Left kidney (tissue), 1 donor: ENCODE measurements at regions not wholly inside any gene's neighbourhood (a gene's known extent, or its start where the extent isn't known, plus 50 kb on each side); places are given as distances from the start of the nearest gene placed in this dataset.
"Not testable (repeated sequence)": the region's sequence is repeated elsewhere in the genome, so short reads cannot be mapped to it uniquely, and the experiment has no call there.

Experiments
- DNase-seq: peaks from one replicate; pipeline ENCODE4 v3.0.0-alpha.2; 2013

- DNase-seq, result no peak
Measured at GRCh38 chr10:10734356-10735064, 283.2 kb upstream of the CELF2 start.

- DNase-seq, result no peak
Measured at GRCh38 chr10:10745291-10745690, 272.4 kb upstream of the CELF2 start.

GRCh38 chr10:10755490-10755889, 262.2 kb upstream of the CELF2 start:
- no peak for DNase-seq

DNA sequence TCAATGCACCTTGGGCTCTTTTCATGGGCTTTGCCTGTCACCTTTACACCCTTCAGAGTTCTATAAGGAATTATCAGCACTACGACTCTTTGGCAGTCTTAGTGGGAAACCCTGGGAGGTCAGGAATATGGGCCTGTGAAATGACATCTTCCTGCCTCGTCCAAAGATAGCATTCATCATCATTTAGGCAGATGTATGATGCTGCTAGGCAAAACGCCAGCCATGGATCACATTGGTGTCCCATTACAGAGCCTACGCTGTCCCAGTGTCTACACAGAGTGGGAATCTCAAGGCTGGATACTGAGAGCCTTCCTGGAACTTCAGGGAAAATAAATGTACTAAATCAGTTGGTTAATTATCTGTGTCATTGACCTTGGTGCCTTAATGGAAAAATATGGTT, 259.4 kb upstream of the CELF2 start:
- DNase-seq, result no peak

DNA sequence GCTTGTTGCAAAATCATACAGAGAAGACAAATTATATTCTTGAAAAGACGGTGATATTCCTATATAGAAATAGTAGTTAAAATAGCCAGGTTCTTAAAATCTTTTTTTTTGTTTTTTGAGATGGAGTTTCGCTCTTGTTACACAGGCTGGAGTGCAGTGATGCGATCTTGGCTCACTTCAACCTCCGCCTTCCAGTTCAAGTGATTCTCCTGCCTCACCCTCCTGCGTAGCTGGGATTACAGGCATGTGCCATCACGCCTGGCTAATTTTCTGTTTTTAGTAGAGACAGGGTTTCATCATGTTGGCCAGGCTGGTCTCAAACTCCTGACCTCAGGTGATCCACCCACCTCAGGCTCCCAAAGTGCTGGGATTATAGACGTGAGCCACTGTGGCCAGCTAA, 257.9 kb upstream of the CELF2 start:
- DNase-seq, result not testable (repeated sequence)

DNA sequence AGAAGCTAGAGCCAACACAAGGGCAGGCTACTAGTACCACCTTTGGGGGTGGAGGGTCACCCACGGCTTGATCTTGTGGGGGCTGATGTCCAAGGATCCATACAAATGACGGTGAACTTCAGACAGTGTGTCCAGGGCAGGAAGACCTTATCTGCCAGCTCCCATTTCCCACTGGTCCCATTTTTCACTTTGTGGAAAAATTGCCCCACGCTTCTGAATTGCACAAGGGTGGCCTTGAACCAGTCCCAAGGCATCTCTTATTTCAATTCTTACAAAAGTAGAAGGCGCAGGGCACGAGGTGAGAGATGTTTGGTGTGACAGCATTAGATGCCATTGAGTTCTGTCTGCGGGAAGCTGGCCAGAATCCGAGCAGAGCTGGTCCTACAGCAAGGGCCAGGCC, 252.7 kb upstream of the CELF2 start:
- no peak for DNase-seq

- no peak for DNase-seq
Measured at GRCh38 chr10:10772411-10772810, 245.3 kb upstream of the CELF2 start.

DNA sequence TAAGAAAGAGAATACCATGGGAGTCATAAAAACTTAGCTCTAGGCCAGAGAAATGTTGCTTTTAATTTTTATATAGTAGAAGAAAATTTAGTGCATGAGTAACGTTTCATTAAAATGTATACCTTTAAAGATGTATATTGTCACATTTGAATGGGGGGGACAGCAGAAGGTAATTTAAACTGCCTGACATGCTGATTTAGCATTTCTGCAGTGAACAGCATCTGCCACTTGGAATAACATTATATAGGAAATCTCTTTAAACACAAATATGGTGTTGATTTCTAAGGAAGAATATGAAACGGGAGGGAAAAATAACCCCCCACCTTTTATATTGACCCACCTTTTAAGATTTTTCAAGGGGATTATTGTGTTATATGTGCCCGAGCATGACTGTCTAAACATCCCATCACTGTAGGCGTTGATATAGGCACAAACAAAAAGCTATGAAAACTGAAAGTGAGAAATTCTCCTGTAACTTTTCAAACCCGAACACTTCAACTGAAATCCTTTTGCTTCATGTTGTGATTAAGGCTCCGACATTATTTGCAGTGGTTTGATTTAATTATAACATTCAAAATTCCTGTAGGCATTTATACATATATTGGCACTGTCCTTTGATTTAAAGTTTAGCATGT, 244.7 kb upstream of the CELF2 start:
- no peak for DNase-seq

DNA sequence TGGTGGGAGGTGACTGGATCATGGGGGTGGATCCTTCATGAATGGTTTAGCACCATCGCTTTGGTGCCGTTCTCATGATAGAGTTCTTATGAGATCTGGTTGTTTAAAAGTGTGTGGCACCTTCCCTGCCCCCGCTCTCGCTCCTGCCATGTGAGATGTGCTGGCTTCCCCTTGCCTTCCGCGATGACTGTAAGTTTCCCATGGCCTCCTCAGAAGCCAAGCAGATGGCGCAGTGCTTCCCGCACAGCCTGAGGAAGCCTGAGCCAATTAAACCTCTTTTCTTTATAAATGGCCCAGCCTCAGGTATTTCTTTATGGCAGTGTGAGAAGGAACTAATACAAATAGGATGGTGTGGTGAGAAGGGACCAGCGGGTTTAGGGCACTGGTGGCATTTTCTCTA, 243.3 kb upstream of the CELF2 start:
- no peak for DNase-seq

DNA sequence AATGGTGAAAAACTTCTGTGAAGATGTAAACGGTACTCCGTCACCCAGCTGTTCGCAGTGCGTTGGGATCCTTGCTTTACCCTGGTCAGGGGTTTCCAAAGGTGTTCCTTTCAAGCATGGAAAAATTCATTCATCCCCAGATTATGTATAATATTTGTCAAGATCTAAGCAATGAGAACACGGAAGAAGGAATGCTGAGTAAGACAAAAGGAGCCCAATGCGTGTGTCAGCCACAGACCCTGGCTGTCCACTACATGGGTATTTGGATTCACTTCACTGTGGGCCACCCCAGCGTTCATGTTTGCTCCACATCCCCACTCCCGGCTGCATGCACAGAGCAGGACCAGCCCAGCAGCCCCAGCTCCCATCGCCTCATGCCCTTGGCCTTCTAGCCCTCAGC, 241.3 kb upstream of the CELF2 start:
- no peak for DNase-seq

DNA sequence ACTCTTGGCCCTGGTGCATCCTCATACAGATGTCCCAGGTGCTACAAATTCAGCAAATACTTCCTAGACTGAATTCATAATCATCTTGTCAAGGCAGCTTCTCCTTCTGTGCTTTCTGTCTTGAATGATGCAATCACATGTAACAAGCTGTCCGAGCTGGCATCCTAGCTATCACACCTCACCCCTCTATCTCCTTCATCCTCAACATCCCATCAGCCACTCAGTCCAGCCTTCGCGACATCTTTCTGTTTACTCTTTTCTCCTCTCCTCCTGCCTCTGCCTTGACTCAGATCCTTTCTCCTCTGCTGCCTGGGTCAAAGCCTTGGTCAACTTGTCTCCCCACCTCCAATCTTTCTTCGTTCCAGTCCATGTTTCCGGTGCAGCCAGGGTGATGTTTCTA, 240.4 kb upstream of the CELF2 start:
- no peak for DNase-seq

DNA sequence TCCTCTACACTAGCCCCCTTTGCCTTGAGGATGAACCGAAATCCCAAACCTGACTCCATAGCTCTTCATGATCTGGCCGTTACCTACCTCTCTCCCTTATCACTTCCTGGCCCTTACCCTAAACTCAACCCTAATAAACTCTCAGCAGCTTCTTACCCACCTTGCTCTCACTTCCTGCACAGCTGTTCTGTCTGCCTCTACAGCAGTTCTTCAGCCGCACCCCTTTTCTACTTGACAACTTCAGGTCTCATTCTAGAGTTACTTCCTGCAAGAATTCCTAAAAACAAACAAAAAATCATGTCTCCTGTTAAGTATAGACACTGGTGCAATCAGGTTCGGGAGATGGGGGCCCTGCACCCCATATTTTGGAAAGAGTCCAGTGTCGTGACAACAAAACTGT, 239.9 kb upstream of the CELF2 start:
- no peak for DNase-seq

DNA sequence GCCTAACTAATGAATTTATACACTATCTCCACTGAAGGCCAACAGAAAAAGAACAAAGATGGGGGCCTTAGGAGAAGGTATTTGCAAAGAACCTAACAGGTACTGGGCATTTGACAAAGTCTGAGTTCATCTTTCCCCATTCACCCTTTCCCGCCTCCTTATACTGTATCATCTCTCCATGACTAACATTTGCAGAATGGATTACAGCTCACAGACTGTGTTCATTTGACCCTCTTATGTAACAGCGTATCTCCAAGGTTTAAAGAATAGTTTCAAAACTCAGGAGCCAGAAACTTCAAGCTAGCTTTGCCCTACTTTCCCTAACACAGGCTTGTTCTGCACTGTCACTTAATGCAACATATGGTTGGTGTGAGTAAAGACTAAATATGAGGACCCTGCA, 238.7 kb upstream of the CELF2 start:
- no peak for DNase-seq

GRCh38 chr10:10779511-10779910, 238.2 kb upstream of the CELF2 start:
- DNase-seq, result no peak

DNA sequence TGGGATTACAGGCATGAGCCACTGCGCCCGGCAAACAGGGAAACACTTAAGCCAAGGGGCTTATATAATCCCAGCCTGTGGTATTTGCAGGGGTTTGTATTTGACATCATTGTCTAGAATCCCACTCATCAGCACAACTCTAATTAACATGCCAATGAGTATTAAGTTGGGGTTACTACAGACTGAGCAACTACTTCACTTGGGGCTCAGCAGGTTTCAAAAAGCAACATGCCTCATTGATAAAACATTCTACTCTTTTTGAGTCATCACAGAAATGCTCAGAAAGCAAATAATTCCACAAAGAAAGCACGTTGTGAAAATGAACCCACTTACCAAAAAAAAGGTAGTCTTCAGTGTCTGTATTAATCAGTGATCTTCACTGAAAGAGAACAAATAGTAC, 236.9 kb upstream of the CELF2 start:
- DNase-seq, result no peak

DNA sequence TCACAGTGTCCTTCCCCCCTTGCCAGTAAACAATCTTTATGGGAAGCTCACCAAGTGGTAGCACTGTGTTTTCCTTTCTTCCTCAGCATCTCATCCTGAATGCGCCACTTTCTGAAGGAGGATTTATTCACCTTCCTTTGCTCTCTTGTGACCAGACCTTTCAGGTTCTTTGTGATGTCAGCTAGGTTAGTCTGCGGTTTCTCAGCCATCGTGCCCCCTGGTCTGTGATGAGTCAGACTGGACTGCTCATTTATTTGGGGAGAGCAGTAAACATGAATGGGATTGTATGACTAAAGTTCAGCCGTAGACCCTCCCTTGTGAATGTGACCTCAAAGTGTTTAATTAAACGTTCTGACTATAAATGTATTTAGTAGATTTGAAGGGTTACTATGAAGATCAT, 235.1 kb upstream of the CELF2 start:
- no peak for DNase-seq

GRCh38 chr10:10785627-10786026, 232.0 kb upstream of the CELF2 start:
- no peak for DNase-seq

DNA sequence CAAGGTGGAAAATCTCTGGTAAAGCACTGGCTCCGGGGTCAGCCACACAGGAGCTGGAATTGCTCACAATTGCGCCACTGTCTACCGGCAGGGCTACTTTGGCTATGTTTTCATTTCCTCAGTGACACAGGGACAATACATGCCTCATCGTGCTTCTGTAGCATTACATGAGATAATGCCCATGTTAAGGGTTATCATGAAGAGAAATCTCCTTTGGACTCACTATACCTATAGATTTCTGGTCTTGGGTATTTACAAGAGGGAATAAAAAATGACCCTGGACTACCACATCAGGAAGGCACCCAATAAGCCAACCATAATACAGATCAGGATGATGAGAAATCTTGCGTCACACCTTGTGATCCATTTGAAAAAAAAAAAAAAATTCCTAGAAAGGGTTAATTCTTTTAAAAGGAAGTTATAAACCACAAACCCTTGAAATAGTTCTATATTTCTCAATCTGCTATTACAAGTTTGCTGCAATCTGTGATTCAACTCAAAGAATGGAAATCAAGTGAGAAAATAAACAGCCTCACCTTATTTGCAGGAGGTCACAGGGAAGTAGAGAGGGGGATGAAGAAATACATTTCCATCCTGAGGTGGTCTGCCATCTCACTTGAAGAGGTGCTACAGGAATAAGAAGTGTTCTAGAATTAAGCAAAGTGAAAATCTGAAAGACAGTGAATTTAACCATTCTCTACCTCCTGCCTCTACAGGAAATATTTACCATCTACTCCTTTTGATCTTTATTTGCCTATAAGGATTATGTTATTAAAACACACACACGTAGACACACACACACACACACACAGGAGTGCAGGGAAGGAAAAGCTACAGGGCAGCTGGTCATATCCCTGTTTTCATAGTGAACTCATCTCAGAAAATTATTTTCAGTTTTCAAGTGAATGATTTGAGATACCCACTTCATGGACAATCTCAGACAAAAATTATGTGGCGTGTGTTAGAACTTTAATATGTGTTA, 231.3 kb upstream of the CELF2 start:
- no peak for DNase-seq

- DNase-seq, result no peak
Measured at GRCh38 chr10:10787586-10787985, 230.1 kb upstream of the CELF2 start.

DNA sequence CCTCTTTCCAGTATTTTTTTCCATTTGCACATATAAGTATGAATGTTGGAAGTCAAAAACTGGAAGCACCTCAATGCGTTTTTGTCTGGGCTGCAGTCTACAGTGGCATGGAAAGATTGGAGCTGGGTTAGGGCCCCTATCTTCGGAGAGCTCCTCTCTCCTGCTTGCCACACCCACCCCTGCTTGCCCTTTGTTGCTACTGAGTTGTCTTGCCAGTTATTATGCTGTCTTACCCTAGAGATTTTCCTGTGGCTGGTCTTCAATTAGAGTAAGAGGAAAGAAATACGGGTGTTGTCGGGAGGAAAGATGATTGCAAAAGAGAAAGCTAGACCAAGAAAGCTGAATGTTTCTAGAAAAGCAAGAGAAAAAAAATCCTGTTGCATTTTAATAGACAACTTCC, 228.9 kb upstream of the CELF2 start:
- no peak for DNase-seq

DNA sequence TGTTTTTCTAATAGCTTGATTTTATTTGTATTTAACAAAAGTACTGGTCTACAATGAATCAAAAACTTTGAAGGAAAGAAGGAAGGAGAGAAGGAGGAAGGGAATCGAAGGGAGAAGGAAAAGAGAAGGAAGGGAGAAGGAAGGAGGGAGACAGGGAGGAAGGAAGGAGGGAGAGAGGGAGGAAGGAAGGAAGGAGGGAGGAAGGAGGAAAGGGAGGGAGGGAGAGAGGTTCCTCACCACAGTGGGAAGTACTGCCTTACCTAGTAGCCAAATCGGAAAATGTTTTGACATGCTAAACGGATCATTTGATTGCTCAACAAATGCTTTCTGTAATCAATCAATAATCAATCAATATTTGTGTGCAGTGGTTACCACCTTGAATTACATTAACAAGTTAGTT, 225.8 kb upstream of the CELF2 start:
- no peak for DNase-seq

- DNase-seq, result peak; percentile 31
Measured at GRCh38 chr10:10792681-10793080, 225.0 kb upstream of the CELF2 start.

DNA sequence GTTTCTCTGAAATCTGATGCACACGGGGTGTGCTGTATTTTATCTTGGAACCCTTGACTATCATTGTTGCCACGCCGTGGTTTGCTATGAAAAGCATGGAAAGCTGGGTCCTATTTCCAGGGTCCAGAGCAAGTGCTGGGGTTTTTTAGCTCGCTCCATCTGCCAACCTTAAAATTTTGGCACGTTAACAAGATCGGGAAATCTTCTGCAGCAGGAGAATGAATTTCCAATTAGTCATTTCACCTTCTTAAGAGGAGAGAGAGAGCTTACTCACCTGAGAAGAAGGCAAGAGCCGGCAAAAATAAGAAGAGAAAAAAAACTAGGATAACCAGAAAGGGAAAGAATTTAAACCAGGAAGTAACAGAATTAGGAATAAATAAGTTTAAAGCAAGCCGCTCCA, 223.6 kb upstream of the CELF2 start:
- no peak for DNase-seq
